ENCODE measurements at regions not wholly inside any gene's neighbourhood (a gene's known extent, or its start where the extent isn't known, plus 50 kb on each side); places are given as distances from the start of the nearest gene placed in this dataset.

GRCh38 chr20:20977786-20978185, 128.4 kb downstream of the LINC00237 start:
- H3K27me3 Mint-ChIP-seq: peaks cover 25% of the 10 kb centered on the region
- H3K27ac Mint-ChIP-seq: no peak overlapping the region
- no peaks in the 10 kb centered on the region for H3K4me1 Mint-ChIP-seq (ENCODE audit: unreplicated experiment)
- no peak for DNase-seq (ENCODE audit: extremely low spot score, unreplicated experiment)
- TF ChIP-seq, protein P1, sequence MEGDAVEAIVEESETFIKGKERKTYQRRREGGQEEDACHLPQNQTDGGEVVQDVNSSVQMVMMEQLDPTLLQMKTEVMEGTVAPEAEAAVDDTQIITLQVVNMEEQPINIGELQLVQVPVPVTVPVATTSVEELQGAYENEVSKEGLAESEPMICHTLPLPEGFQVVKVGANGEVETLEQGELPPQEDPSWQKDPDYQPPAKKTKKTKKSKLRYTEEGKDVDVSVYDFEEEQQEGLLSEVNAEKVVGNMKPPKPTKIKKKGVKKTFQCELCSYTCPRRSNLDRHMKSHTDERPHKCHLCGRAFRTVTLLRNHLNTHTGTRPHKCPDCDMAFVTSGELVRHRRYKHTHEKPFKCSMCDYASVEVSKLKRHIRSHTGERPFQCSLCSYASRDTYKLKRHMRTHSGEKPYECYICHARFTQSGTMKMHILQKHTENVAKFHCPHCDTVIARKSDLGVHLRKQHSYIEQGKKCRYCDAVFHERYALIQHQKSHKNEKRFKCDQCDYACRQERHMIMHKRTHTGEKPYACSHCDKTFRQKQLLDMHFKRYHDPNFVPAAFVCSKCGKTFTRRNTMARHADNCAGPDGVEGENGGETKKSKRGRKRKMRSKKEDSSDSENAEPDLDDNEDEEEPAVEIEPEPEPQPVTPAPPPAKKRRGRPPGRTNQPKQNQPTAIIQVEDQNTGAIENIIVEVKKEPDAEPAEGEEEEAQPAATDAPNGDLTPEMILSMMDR (conservative IDR thresholded peaks at IDR 0.05): no peak
- H3K4me3 Mint-ChIP-seq: no peak overlapping the region
- no peaks in the 10 kb centered on the region for H3K36me3 Mint-ChIP-seq
- H3K9me3 Mint-ChIP-seq: no peaks in the 10 kb centered on the region

DNA sequence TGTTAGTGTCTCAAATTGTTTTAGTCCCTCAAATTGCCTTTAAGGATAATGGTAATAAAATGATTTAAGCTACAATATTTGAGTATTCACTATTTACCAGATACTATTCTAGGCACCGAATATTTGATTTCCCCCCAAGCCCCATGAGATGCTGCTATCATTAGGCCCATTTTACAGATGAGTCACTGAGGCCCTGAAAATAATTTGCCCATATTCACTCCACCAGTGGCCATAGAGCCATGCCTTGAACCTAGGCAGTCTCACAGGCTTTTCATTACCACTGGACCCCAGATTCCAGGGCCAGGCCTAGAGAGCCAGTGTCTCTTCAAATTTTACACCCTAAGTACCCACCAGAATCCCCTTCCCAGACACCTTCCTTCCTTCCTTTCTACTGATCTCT, 133.7 kb downstream of the LINC00237 start:
- Mint-ChIP-seq H3K4me3 (no peak overlapping the region), H3K9me3 (no peaks in the 10 kb centered on the region), H3K27ac (no peak overlapping the region), H3K27me3 (peaks cover 29% of the 10 kb centered on the region), H3K36me3 (no peaks in the 10 kb centered on the region), H3K4me1 (ENCODE audit: unreplicated experiment) (no peaks in the 10 kb centered on the region)
- no peak for DNase-seq (ENCODE audit: extremely low spot score, unreplicated experiment)
- TF ChIP-seq, protein P1 (conservative IDR thresholded peaks at IDR 0.05): no peak

DNA sequence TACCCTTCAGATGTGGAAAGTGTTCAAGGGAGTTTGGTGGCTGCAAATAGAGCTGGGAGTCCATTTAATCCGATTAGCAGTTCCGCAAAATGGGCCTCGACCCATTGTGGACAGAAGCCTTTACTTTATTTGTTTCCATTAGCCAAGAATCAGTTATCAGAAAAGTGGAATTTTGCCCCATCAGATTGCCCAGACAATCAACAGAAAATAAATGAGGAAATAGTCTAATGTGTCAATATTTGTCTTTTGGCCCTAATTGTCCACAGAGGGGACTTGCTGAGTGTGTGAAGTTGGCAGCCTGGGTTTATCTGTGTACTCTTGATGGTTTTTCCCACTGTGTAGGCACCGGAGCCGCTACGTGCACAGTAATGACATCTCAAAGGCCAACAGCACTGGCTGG, 134.3 kb downstream of the LINC00237 start:
- Mint-ChIP-seq H3K4me1 (ENCODE audit: unreplicated experiment) (no peaks in the 10 kb centered on the region), H3K36me3 (no peaks in the 10 kb centered on the region), H3K4me3 (no peak overlapping the region), H3K9me3 (no peaks in the 10 kb centered on the region), H3K27me3 (peaks cover 29% of the 10 kb centered on the region), H3K27ac (no peak overlapping the region)
- DNase-seq (ENCODE audit: extremely low spot score, unreplicated experiment): no peak
- TF ChIP-seq, protein P1 (conservative IDR thresholded peaks at IDR 0.05): no peak

DNA sequence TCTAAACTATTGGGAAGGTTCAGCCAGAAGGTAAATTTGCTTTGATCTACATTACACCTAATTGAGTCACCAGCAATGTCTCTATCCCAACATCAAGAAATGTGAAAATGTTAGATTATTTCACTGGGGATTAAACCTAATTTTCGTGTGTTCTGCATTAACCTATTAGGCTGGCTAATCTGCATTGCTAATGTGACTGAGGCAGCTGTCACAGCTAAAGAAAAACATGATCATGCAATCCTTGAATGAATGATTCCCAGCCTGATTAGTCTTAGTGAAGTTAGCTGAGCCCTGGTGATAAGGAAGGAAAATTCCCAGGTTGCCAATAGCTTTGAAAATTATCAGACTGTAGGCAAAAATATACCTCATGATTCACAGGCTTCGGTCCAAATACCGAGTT, 135.3 kb downstream of the LINC00237 start:
- Mint-ChIP-seq H3K27ac (no peak overlapping the region), H3K27me3 (peaks cover 30% of the 10 kb centered on the region), H3K9me3 (no peaks in the 10 kb centered on the region), H3K4me1 (ENCODE audit: unreplicated experiment) (no peaks in the 10 kb centered on the region), H3K36me3 (no peaks in the 10 kb centered on the region), H3K4me3 (no peak overlapping the region)
- no peak for DNase-seq (ENCODE audit: extremely low spot score, unreplicated experiment)
- TF ChIP-seq, protein P1 (conservative IDR thresholded peaks at IDR 0.05): no peak

DNA sequence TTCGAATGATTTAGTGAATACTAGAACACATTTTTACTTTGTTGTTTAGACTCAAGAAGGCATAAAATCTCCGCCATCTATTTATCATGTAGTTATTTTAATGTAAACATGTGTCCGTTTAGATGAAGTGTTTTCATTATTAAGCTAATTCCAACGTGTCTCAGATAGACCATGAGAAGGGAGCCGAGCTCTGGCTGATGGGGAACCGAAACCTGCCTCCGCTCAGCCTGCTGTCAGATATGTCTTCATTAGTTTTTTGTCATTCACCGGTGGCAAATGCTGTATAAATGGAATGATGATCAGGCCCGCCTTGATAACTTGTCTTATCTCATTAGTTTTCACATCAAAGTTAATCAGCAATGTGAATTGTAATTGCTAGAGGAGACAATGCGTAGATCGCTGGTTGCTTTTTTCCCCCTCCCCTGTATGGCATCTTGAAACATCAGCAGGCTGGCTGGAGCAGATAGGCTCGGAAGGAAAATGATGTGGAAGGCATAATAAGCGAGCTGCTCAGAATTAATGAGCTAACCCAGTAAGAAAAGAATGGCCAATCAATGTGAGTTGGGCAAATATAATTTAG, 136.4 kb downstream of the LINC00237 start:
- no peaks in the 10 kb centered on the region for H3K4me1 Mint-ChIP-seq (ENCODE audit: unreplicated experiment)
- no peaks in the 10 kb centered on the region for H3K9me3 Mint-ChIP-seq
- no peak overlapping the region for H3K4me3 Mint-ChIP-seq

More for the DNA sequence above, 136.4 kb downstream of the LINC00237 start:
- TF ChIP-seq, protein P1 (conservative IDR thresholded peaks at IDR 0.05): no peak
- H3K27ac Mint-ChIP-seq: no peak overlapping the region
- DNase-seq (ENCODE audit: extremely low spot score, unreplicated experiment): no peak
- peaks cover 27% of the 10 kb centered on the region for H3K27me3 Mint-ChIP-seq
- no peaks in the 10 kb centered on the region for H3K36me3 Mint-ChIP-seq
